Astrocyte (in vitro differentiated cells and primary cell): ENCODE measurements at regions not wholly inside any gene's neighbourhood (a gene's known extent, or its start where the extent isn't known, plus 50 kb on each side); places are given as distances from the start of the nearest gene placed in this dataset.

Source experiments
- DNase-seq: peaks from one replicate; pipeline ENCODE4 v3.0.0-alpha.2; 2010; ENCODE audit warnings: low read depth
- FAIRE-seq: peaks from 2 replicates; lab custom pipeline; 2011; peaks lifted over from hg19 to GRCh38; lab: Jason Lieb, UNC
- H2AFZ ChIP-seq: 2 replicates; pipeline ENCODE4 v1.6.0; 2012; ENCODE audit warnings: low read depth, low read length, inconsistent platforms
- H3K27ac ChIP-seq: 2 replicates; pipeline ENCODE4 v1.5.1; 2011; ENCODE audit warnings: low read depth, low read length, inconsistent platforms
- H3K27me3 ChIP-seq: 2 replicates; pipeline ENCODE4 v1.6.0; 2011; ENCODE audit warnings: low read length, inconsistent platforms; ENCODE audit not compliant: insufficient read depth
- H3K36me3 ChIP-seq: 2 replicates; pipeline ENCODE4 v1.5.1; 2011; ENCODE audit warnings: low read length, inconsistent platforms; ENCODE audit not compliant: insufficient read depth
- H3K4me1 ChIP-seq: 2 replicates; pipeline ENCODE4 v1.5.1; 2011; ENCODE audit warnings: low read length, inconsistent platforms; ENCODE audit not compliant: insufficient read depth
- H3K4me2 ChIP-seq: 2 replicates; pipeline ENCODE4 v1.6.0; 2012; ENCODE audit warnings: low read length, inconsistent platforms
- H3K4me3 ChIP-seq: 2 replicates; pipeline ENCODE4 v1.5.1; 2011; ENCODE audit warnings: low read depth, mild to moderate bottlenecking, low read length, inconsistent platforms; ENCODE audit not compliant: insufficient read depth
- H3K79me2 ChIP-seq: 2 replicates; pipeline ENCODE4 v1.6.0; 2012; ENCODE audit warnings: mild to moderate bottlenecking, low read length, inconsistent platforms; ENCODE audit not compliant: insufficient read depth
- H3K9ac ChIP-seq: 2 replicates; pipeline ENCODE4 v1.6.0; 2012; ENCODE audit warnings: mild to moderate bottlenecking, low read length, inconsistent platforms
- H3K9me3 ChIP-seq: 2 replicates; pipeline ENCODE4 v1.5.1; 2012; ENCODE audit warnings: low read depth, mild to moderate bottlenecking, low read length, inconsistent platforms; ENCODE audit not compliant: insufficient read depth
- H4K20me1 ChIP-seq: 2 replicates; pipeline ENCODE4 v1.6.0; 2012; ENCODE audit warnings: low read length, inconsistent platforms; ENCODE audit not compliant: insufficient read depth
- H3K27ac Mint-ChIP-seq: one replicate; pipeline ENCODE4 v1.8.0; 2021; ENCODE audit warnings: mild to moderate bottlenecking, mixed read lengths; ENCODE audit not compliant: unreplicated experiment
- H3K27me3 Mint-ChIP-seq: one replicate; pipeline ENCODE4 v1.8.0; 2021; ENCODE audit warnings: low read depth, mixed read lengths; ENCODE audit not compliant: unreplicated experiment
- H3K36me3 Mint-ChIP-seq: one replicate; pipeline ENCODE4 v1.8.0; 2021; ENCODE audit warnings: low read depth, mixed read lengths; ENCODE audit not compliant: unreplicated experiment
- H3K4me1 Mint-ChIP-seq: one replicate; pipeline ENCODE4 v1.8.0; 2021; ENCODE audit warnings: low read depth, mixed read lengths; ENCODE audit not compliant: unreplicated experiment
- H3K4me3 Mint-ChIP-seq: one replicate; pipeline ENCODE4 v1.8.0; 2021; ENCODE audit warnings: mild to moderate bottlenecking, moderate library complexity, mixed read lengths; ENCODE audit not compliant: unreplicated experiment
- H3K9me3 Mint-ChIP-seq: one replicate; pipeline ENCODE4 v1.8.0; 2021; ENCODE audit warnings: mild to moderate bottlenecking, mixed read lengths; ENCODE audit not compliant: unreplicated experiment
- CTCF ChIP-seq: IDR thresholded peaks from 2 replicates; pipeline ENCODE4 v1.5.1; 2011; ENCODE audit warnings: low read depth, mild to moderate bottlenecking, inconsistent platforms, low read length, moderate library complexity; ENCODE audit not compliant: insufficient read depth
- EZH2 ChIP-seq: IDR thresholded peaks from 2 replicates; pipeline ENCODE4 v1.6.1; 2012; ENCODE audit warnings: mild to moderate bottlenecking, low read length, inconsistent platforms; ENCODE audit not compliant: insufficient read depth

- H3K4me3 ChIP-seq = no peak overlapping the region
- no peak overlapping the region for H3K4me3 Mint-ChIP-seq
- H4K20me1 ChIP-seq = no peaks in the 10 kb centered on the region
- no peak overlapping the region for H3K4me2 ChIP-seq
- no peaks in the 10 kb centered on the region for H3K36me3 Mint-ChIP-seq
- H3K27me3 ChIP-seq = no peaks in the 10 kb centered on the region
- peaks cover 4% of the 10 kb centered on the region for H3K9me3 Mint-ChIP-seq
- H3K79me2 ChIP-seq = no peaks in the 10 kb centered on the region
- no peak overlapping the region for H3K27ac Mint-ChIP-seq
- no peaks in the 10 kb centered on the region for H3K9me3 ChIP-seq
- DNase-seq (peak; percentile 49), FAIRE-seq (no peak)
- H3K9ac ChIP-seq = no peak overlapping the region
- no peak overlapping the region for H3K27ac ChIP-seq
- peaks cover 15% of the 10 kb centered on the region for H3K4me1 Mint-ChIP-seq
- no peaks in the 10 kb centered on the region for H3K4me1 ChIP-seq
- TF ChIP-seq CTCF (no peak), EZH2 (no peak)
- H3K27me3 Mint-ChIP-seq = no peaks in the 10 kb centered on the region
- no peak overlapping the region for H2AFZ ChIP-seq
- no peaks in the 10 kb centered on the region for H3K36me3 ChIP-seq
These were observed 174.2 kb upstream of the OSR1 start for GRCh38 chr2:19532547-19533196.

- FAIRE-seq (no peak), DNase-seq (no peak)
- no peak overlapping the region for H3K27ac ChIP-seq
- H3K9me3 ChIP-seq = no peaks in the 10 kb centered on the region
- H3K4me3 ChIP-seq = no peak overlapping the region
- Mint-ChIP-seq H3K9me3 (no peaks in the 10 kb centered on the region), H3K27me3 (no peaks in the 10 kb centered on the region), H3K4me3 (no peak overlapping the region), H3K27ac (no peak overlapping the region), H3K4me1 (peaks cover 5% of the 10 kb centered on the region), H3K36me3 (no peaks in the 10 kb centered on the region)
- H3K9ac ChIP-seq = no peak overlapping the region
- H3K4me2 ChIP-seq = no peak overlapping the region
- no peaks in the 10 kb centered on the region for H4K20me1 ChIP-seq
- no peaks in the 10 kb centered on the region for H3K36me3 ChIP-seq
- no peaks in the 10 kb centered on the region for H3K27me3 ChIP-seq
- no peak overlapping the region for H2AFZ ChIP-seq
- TF ChIP-seq EZH2 (no peak), CTCF (no peak)
- H3K79me2 ChIP-seq = no peaks in the 10 kb centered on the region
- no peaks in the 10 kb centered on the region for H3K4me1 ChIP-seq
These were observed 171.3 kb upstream of the OSR1 start for GRCh38 chr2:19529677-19530076.

GRCh38 chr2:19527771-19528170 lies 169.3 kb upstream of the OSR1 start:
- Histone ChIP-seq H3K27me3 (no peaks in the 10 kb centered on the region), H3K79me2 (no peaks in the 10 kb centered on the region), H3K4me3 (no peak overlapping the region), H3K4me1 (no peaks in the 10 kb centered on the region), H3K9ac (no peak overlapping the region), H3K36me3 (no peaks in the 10 kb centered on the region), H3K9me3 (no peaks in the 10 kb centered on the region), H2AFZ (no peak overlapping the region), H3K4me2 (no peak overlapping the region), H3K27ac (no peak overlapping the region), H4K20me1 (no peaks in the 10 kb centered on the region)
- TF ChIP-seq CTCF = no peak
- no peak for TF ChIP-seq EZH2
- DNase-seq (no peak), FAIRE-seq (no peak)
- H3K36me3 Mint-ChIP-seq = no peaks in the 10 kb centered on the region
- no peak overlapping the region for H3K27ac Mint-ChIP-seq
- no peak overlapping the region for H3K4me3 Mint-ChIP-seq
- H3K9me3 Mint-ChIP-seq = peaks cover 2% of the 10 kb centered on the region
- H3K4me1 Mint-ChIP-seq = peaks cover 2% of the 10 kb centered on the region
- peaks cover 5% of the 10 kb centered on the region for H3K27me3 Mint-ChIP-seq
